GM20000 (cell line): ENCODE measurements at regions not wholly inside any gene's neighbourhood (a gene's known extent, or its start where the extent isn't known, plus 50 kb on each side); places are given as distances from the start of the nearest gene placed in this dataset.

Experiments used
- DNase-seq: peaks from one replicate; pipeline ENCODE4 v3.0.0; 2012; ENCODE audit warnings: low spot score
- TF ChIP-seq, protein P1 (sequence below): IDR thresholded peaks from 2 replicates; pipeline ENCODE4 v1.5.1; 2012; ENCODE audit warnings: mild to moderate bottlenecking, control low read depth; ENCODE audit errors: extremely low read depth, missing control alignments

DNA sequence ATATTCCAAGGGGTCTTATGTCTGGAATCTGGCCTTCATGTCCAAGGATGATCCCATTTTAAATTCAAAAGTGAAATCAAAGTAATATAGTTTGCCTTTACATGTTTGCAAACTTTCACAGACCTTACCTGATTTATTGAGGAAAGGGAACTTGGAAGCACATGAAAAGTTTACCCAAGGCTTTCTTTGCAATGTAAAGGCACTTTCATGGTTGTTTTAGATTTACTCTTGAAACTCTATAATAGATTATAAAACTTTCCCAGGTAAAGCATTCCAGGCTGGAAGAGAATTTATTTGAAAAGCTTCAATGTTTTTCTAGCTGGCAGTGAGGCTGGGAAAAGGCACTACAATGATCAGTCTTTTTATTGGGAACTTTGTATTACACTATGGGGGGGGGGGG lies 842.8 kb upstream of the DIAPH2 start:
- DNase-seq, result no peak
- TF ChIP-seq, protein P1, sequence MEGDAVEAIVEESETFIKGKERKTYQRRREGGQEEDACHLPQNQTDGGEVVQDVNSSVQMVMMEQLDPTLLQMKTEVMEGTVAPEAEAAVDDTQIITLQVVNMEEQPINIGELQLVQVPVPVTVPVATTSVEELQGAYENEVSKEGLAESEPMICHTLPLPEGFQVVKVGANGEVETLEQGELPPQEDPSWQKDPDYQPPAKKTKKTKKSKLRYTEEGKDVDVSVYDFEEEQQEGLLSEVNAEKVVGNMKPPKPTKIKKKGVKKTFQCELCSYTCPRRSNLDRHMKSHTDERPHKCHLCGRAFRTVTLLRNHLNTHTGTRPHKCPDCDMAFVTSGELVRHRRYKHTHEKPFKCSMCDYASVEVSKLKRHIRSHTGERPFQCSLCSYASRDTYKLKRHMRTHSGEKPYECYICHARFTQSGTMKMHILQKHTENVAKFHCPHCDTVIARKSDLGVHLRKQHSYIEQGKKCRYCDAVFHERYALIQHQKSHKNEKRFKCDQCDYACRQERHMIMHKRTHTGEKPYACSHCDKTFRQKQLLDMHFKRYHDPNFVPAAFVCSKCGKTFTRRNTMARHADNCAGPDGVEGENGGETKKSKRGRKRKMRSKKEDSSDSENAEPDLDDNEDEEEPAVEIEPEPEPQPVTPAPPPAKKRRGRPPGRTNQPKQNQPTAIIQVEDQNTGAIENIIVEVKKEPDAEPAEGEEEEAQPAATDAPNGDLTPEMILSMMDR, result no peak

DNA sequence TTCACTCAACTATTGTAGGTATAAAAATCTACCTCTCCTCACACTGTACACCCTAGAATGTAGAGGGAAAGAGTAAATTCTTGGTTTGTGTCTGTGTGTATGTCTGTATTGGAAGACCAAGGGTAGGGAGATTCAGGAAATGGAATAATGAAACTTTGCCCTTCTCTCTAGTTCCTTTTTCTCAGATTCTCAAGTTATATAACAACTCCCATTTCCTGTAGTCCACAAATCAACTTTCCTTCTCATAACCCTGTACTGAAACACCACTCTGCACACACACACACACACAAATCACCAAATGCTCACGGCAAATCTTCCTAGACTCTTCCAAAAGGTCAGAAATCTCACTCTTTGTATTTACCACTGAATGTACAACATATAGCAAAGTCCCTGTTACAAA lies 824.5 kb upstream of the DIAPH2 start:
- DNase-seq, result no peak
- TF ChIP-seq, protein P1, result no peak

GRCh38 chrX:95875661-95876060 lies 809.0 kb upstream of the DIAPH2 start:
- DNase-seq, result no peak
- TF ChIP-seq, protein P1, result no peak

GRCh38 chrX:95878874-95879273 lies 805.8 kb upstream of the DIAPH2 start:
- TF ChIP-seq, protein P1, result no peak

DNA sequence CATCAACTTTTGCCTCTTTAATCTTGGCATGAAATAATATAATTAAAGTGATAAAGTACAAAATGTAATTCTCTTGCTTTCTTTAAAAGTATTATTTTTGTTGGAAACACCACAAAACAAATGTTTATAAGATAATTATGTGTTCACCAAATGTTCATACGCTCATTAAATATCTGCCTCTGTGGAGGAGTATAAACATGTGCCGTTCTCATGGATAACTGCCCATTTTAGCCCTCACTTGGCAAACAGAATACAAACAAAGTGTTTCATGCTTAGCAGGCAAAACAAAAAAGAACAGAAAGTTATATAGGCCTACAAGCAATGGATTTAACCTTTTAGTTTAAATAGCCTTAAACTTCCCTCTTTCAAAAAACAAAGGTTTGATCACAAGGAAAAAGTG lies 800.5 kb upstream of the DIAPH2 start:
- TF ChIP-seq, protein P1, result no peak
- no peak for DNase-seq

More at GRCh38 chrX:95878874-95879273, 805.8 kb upstream of the DIAPH2 start:
- DNase-seq, result no peak

- TF ChIP-seq, protein P1, result no peak
- no peak for DNase-seq
Observed at GRCh38 chrX:95885074-95885473, 799.6 kb upstream of the DIAPH2 start.

- TF ChIP-seq, protein P1, result no peak
Observed at GRCh38 chrX:95889279-95889678, 795.4 kb upstream of the DIAPH2 start.

GRCh38 chrX:95893636-95894035 lies 791.0 kb upstream of the DIAPH2 start:
- TF ChIP-seq, protein P1, result no peak
- DNase-seq, result no peak

More at GRCh38 chrX:95889279-95889678, 795.4 kb upstream of the DIAPH2 start:
- no peak for DNase-seq
